TTC549 (cell line): ENCODE measurements at regions not wholly inside any gene's neighbourhood (a gene's known extent, or its start where the extent isn't known, plus 50 kb on each side); places are given as distances from the start of the nearest gene placed in this dataset.

ENCODE experiments used
- FAIRE-seq: peaks from 2 replicates; lab custom pipeline; 2012; peaks lifted over from hg19 to GRCh38; lab: Jason Lieb, UNC

GRCh38 chr5:164354139-164354751 is 848.8 kb downstream of the MAT2B start:
- FAIRE-seq, result no peak

GRCh38 chr5:164355267-164355830 is 849.9 kb downstream of the MAT2B start:
- no peak for FAIRE-seq

GRCh38 chr5:164356790-164357189 is 851.4 kb downstream of the MAT2B start:
- FAIRE-seq, result no peak

GRCh38 chr5:164357395-164358033 is 852.1 kb downstream of the MAT2B start:
- FAIRE-seq, result no peak

- no peak for FAIRE-seq
These were observed 853.3 kb downstream of the MAT2B start for GRCh38 chr5:164358531-164359259.

- FAIRE-seq, result no peak
These were observed 854.1 kb downstream of the MAT2B start for GRCh38 chr5:164359260-164360255.

GRCh38 chr5:164360589-164360988 is 855.2 kb downstream of the MAT2B start:
- FAIRE-seq, result no peak

- FAIRE-seq, result no peak
These were observed 856.6 kb downstream of the MAT2B start for GRCh38 chr5:164361986-164362385.

GRCh38 chr5:164362835-164363234 is 857.4 kb downstream of the MAT2B start:
- no peak for FAIRE-seq

- FAIRE-seq, result no peak
These were observed 859.1 kb downstream of the MAT2B start for GRCh38 chr5:164364237-164365208.

- no peak for FAIRE-seq
These were observed 865.4 kb downstream of the MAT2B start for GRCh38 chr5:164370841-164371240.

- FAIRE-seq, result no peak
These were observed 867.5 kb downstream of the MAT2B start for GRCh38 chr5:164372892-164373291.

GRCh38 chr5:164373876-164374275 is 868.5 kb downstream of the MAT2B start:
- no peak for FAIRE-seq

- no peak for FAIRE-seq
These were observed 869.6 kb downstream of the MAT2B start for GRCh38 chr5:164375051-164375450.

GRCh38 chr5:164376843-164377242 is 871.4 kb downstream of the MAT2B start:
- no peak for FAIRE-seq

GRCh38 chr5:164377746-164378145 is 872.3 kb downstream of the MAT2B start:
- no peak for FAIRE-seq

GRCh38 chr5:164383662-164384061 is 878.2 kb downstream of the MAT2B start:
- FAIRE-seq, result no peak

GRCh38 chr5:164392531-164392930 is 887.1 kb downstream of the MAT2B start:
- FAIRE-seq, result no peak

GRCh38 chr5:164394686-164395194 is 889.3 kb downstream of the MAT2B start:
- no peak for FAIRE-seq

- no peak for FAIRE-seq
These were observed 907.1 kb downstream of the MAT2B start for GRCh38 chr5:164412531-164412930.

- no peak for FAIRE-seq
These were observed 914.7 kb downstream of the MAT2B start for GRCh38 chr5:164420161-164420560.
